GM12878 (cell line): ENCODE measurements at regions not wholly inside any gene's neighbourhood (a gene's known extent, or its start where the extent isn't known, plus 50 kb on each side); places are given as distances from the start of the nearest gene placed in this dataset.

Experiments used
- CTCF ChIP-seq, 3 experiments: IDR thresholded peaks in 2 of 3; conservative IDR thresholded peaks in 1 of 3; 2 replicates each; pipeline ENCODE4 v1.5.1; 2011; ENCODE audit warnings: low read depth in 3 of 3, low read length in 3 of 3, mild to moderate bottlenecking in 3 of 3, control low read depth in 2 of 3, moderate library complexity in 2 of 3, inconsistent platforms in 1 of 3, mixed read lengths in 1 of 3; ENCODE audit not compliant: control insufficient read depth in 2 of 3, insufficient read depth in 1 of 3; ENCODE audit errors: extremely low read depth in 1 of 3
- CUX1 ChIP-seq: IDR thresholded peaks from 2 replicates; pipeline ENCODE4 v1.6.1; 2012; ENCODE audit warnings: improper control_type of control experiment, low read depth, low read length; ENCODE audit not compliant: insufficient replicate concordance
- E2F4 ChIP-seq: IDR thresholded peaks from 2 replicates; pipeline ENCODE4 v1.6.1; 2012; ENCODE audit warnings: low read depth, low read length, improper control_type of control experiment
- GABPA ChIP-seq: IDR thresholded peaks from 2 replicates; pipeline ENCODE4 v1.6.1; 2014; ENCODE audit warnings: antibody characterized with exemption, low read depth, mild to moderate bottlenecking, inconsistent platforms
- MYC ChIP-seq: IDR thresholded peaks from 2 replicates; pipeline ENCODE4 v1.6.1; 2011; ENCODE audit warnings: mild to moderate bottlenecking, low read length, moderate library complexity, inconsistent platforms; ENCODE audit not compliant: insufficient read depth, insufficient replicate concordance, insufficient read length, severe bottlenecking
- POLR2A ChIP-seq: IDR thresholded peaks from 2 replicates; pipeline ENCODE4 v1.6.1; 2011; ENCODE audit warnings: low read depth, mild to moderate bottlenecking, low read length
- SREBF1 ChIP-seq: IDR thresholded peaks from 2 replicates; pipeline ENCODE4 v1.6.1; 2012; ENCODE audit warnings: mild to moderate bottlenecking, low read length
- TCF12 ChIP-seq: IDR thresholded peaks from 2 replicates; pipeline ENCODE4 v1.6.1; 2011; ENCODE audit warnings: low read depth, mild to moderate bottlenecking, low read length

- no peak for TF ChIP-seq CUX1
- no peak for TF ChIP-seq CTCF (IDR thresholded peaks at IDR 0.05 in 2 of 3, conservative IDR thresholded peaks at IDR 0.05 in 1 of 3; ENCODE audit: control insufficient read depth in 2 of 3, extremely low read depth in 1 of 3, insufficient read depth in 1 of 3, low read depth in 3 of 3, low read length in 3 of 3)
- no peak for TF ChIP-seq GABPA
- TF ChIP-seq MYC, result no peak
- TF ChIP-seq E2F4, result no peak
- TF ChIP-seq TCF12, result no peak
- no peak for TF ChIP-seq POLR2A
- TF ChIP-seq SREBF1, result no peak
These were observed 1013.9 kb downstream of the EFNA5 start for GRCh38 chr5:106656821-106657220.
